GM19035 (cell line): ENCODE measurements at regions not wholly inside any gene's neighbourhood (a gene's known extent, or its start where the extent isn't known, plus 50 kb on each side); places are given as distances from the start of the nearest gene placed in this dataset.

Source experiments
- ATAC-seq: cut with Tn5 transposase; IDR thresholded peaks from one replicate; pipeline ENCODE4 v1.9.1; 2021; ENCODE audit not compliant: unreplicated experiment

DNA sequence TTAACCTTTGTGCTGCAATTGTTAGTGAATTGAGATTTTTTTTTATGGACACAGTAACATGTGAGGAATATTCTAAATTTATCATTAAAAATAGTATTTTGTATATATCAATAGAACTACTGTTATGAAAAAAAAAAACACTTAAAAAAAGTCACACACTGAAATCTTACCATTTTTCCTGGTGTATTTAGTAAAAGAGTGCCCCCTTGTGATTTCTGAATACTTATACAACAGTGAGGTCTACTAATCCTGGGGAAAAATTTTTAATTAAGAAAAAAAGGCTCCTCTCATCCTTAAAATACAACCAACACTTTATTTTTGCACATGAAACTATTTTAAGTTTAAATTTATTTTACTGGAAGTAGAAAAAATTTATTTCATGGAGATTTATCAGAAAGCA lies 56.4 kb upstream of the SPOCK3 start:
- no peak for ATAC-seq

DNA sequence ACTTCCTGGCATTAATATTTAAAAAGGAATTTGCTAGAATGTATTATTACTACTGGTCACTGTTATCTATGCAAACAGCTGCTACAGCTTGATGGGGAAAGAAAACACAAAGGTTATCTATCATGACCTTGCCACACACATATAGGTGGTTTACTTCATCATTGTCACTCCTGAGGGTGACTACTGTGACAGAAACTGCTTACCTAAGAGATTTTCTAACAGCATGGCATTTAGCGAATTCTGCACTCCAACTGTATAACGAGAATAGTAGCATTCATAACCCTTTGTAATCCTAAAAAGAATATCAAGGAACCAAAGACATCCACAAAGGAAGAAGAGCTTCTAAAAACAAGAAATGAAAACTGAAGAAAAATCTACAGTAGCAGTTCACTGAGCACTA lies 74.6 kb upstream of the SPOCK3 start:
- no peak for ATAC-seq

GRCh38 chr4:167321299-167321698 lies 87.0 kb upstream of the SPOCK3 start:
- no peak for ATAC-seq

- ATAC-seq = no peak
Measured at GRCh38 chr4:167339781-167340180, 105.5 kb upstream of the SPOCK3 start.

DNA sequence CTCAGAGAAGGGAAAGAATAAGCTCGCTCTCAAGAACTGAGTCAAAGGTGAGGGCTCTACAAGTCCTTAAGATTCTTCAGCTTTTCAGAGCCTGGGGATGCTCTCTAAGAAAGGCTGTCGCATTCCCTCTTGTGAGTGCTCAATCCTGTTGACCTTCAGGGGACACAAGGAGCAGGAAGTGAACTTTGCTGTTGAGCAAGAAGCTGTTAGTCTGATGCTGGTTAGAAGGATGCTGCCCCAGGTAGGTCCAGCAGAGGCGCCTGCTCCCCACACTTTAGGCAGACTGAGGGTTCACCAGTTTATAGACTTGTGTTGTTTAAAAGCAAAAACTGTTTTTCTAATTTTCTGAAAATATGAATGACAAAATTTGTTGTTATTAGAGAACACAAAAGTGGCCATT lies 125.4 kb upstream of the SPOCK3 start:
- no peak for ATAC-seq

GRCh38 chr4:167379076-167379835 lies 145.0 kb upstream of the SPOCK3 start:
- no peak for ATAC-seq

GRCh38 chr4:167380964-167381363 lies 146.7 kb upstream of the SPOCK3 start:
- ATAC-seq = no peak

DNA sequence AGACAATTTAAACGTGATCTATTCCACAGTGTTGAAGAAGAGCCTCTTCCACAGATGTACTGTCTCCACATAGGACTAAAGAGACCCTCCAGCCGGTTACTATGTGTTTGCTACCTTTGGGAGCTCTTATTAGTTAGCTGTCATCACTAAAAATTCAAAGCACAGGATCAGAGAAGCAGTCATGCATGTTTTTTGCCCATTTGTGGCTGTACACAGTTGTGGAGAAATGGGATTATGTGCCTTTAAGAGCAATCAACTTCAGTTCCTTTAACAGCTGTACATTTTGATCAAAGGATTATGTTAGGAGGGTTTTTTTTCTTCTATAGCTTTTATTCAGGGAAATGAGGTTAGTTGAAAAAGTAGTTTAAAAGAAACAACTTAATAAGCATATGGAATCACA lies 149.0 kb upstream of the SPOCK3 start:
- ATAC-seq = no peak

DNA sequence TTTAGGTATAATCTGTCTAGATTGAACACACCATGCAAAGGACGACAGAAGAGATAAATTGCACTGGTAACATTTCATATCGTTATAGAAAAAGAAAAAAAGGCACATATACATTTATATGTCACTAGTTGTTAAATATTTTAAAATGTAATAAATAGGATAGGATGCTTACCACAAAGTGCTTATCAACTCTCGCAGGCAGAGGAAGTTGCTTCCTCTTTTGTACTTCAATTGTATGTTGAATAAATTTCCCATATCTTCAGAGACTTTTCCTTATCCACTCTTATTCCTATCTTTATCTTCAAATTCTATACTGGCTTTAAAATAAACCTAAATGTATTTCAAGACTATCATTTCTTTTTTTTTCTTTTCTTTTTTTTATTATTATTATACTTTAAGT lies 163.3 kb upstream of the SPOCK3 start:
- ATAC-seq = no peak

DNA sequence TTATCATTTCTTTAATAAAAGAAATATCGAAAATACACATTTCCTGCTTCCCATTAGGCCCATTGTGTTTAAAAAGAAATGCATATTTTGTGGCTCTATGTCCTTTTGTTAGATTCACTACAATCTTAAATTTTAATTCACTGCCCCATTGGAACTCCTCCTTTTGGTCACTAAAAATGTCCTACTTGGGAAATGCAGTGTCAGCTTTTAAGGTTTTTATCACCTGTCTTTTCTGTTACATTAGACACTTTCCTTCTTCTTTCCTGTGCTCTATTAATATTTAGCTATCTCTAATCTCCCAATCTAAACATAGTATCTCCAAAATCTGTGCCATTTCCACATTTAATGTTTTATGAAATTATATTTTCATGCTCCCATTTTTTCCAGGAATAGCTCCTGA lies 164.9 kb upstream of the SPOCK3 start:
- ATAC-seq = no peak

DNA sequence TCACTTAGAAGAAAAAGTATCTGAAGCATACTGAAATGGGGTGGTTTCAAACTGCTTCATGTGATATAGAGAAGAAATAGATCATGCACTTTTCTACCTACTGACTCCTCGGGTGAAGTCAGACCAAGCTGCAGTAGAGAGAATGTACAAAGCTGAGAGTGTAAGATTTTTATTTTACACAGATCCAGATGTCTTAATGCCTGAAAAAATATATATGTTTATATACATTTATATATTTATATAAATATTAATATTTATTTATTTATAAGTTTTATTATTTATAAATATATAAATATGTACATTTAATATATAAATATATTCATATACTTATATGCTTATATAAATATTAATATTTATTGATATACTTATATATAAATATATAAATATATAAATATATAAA lies 171.9 kb upstream of the SPOCK3 start:
- ATAC-seq = no peak

DNA sequence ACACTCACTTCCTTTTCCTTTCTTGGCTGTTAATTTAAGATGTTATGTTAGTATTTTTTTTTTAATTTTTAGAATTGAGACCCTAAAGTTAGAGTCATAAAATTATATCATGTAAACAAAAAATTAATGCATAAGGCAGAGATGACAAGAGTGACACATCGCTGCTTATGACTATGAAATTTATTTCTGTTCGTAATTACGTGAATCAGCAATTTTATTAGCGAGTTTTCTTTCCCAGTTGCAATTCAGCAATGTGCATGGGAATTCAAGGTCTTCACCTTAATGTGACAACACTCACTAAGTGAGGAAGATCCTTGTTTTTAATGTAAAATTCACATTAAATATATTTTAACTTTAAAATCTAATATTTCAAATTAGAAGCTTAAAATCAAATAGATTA lies 181.2 kb upstream of the SPOCK3 start:
- ATAC-seq = no peak

- ATAC-seq = no peak
Measured at GRCh38 chr4:167419468-167420140, 185.3 kb upstream of the SPOCK3 start.

- no peak for ATAC-seq
Measured at GRCh38 chr4:167421201-167421600, 186.9 kb upstream of the SPOCK3 start.

- no peak for ATAC-seq
Measured at GRCh38 chr4:167424341-167425256, 190.3 kb upstream of the SPOCK3 start.

- ATAC-seq = no peak
Measured at GRCh38 chr4:167428156-167428555, 193.9 kb upstream of the SPOCK3 start.

GRCh38 chr4:167431371-167431770 lies 197.1 kb upstream of the SPOCK3 start:
- no peak for ATAC-seq

DNA sequence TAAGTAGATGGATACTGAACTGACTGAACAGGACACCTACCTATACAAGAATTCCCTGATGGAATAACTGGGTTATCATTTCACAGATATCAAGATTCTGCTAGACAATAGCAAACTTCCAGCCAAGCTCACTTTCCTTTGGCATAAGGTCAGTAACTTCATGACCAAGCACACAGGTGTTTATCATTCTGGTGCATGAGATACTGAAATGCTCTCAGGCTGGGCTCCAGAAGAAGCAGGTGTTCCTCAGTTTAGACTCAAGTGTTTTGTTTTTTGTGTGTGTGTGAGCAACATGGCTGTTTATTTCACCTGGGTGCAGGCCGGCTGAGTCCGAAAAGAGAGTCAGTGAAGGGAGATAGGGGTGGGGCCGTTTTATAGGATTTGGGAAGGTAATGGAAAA lies 201.5 kb upstream of the SPOCK3 start:
- ATAC-seq = no peak

DNA sequence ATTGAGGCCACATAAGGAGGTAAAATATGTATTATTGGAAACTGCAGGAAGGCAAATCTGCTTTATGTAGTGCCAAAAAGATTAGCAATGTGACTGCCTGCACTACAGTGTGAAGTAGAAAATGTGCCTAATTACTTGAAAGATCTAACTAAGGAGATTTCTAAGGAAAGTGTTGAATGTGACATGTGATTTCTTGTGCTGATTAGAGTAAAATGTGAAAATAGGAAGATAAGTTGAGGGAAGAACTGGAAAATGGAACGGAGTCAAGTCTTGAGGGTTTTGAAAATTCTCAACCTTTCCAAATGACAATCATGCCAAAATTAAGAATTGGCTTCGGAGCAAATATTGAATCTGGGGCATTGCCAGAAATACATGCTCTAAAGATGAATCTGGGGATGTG lies 209.5 kb upstream of the SPOCK3 start:
- ATAC-seq = no peak

DNA sequence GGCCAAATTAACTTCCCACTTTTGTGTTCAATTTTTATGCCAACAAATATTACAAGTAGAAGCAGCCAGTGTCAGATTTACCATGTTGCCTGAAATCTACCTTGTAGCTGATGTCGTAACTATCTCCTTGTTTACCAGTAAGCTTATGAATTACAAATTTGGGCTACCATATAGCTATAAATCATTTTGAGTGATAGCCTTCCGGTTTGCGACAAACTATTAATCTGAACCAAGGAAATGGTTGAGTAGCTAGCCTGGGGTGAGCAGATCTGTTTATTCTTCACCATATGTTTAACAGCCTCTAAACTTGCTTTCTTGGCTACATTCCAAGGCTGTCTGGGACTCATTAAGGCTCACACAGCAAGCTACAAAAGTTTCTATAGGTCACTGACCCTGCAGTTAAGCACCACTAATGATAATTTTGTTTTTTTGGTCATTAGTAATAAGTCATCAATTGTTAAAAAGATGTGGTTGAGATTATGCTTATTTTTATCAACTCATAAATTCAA lies 218.7 kb upstream of the SPOCK3 start:
- no peak for ATAC-seq

DNA sequence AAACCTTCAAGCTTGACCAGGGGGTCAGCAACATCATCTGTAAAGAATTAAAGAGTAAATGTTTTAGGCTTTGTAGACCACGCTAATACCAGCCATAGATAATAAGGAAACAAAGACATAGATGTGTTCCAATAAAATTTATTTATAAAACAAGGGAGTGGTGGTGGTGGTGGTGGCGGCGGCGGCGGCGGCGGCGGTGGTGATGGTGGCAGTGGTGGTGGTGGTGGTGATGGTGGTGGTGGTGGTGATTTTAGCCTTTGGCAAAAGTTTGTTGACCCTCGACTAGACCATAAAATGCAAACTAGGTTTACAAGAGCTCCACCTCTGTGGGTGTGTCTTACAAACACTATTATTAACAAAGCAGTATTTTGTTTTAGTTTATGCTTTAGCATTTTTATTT lies 222.3 kb upstream of the SPOCK3 start:
- no peak for ATAC-seq

DNA sequence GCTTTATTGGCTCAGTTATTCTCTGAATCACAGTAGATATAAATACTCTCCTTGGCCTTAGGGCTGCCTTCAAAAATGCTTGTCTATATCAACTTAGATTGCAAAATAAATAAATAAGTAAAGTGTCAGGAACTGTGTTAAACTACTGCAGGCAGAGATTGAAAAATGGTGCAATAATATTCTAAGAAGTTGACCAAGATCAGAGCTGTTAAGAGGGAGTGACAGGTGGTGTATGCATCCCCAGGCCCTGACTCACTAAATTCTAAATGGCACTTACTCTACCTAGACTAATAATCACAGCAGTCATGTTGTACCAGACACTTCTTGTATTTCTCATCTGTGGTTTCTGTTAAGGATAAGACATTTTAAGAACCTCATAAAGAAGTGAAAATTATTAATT lies 235.1 kb upstream of the SPOCK3 start:
- no peak for ATAC-seq
